DMS114 treated with DMSO at 0.1 percent for 48 hours (cell line): ENCODE measurements at regions not wholly inside any gene's neighbourhood (a gene's known extent, or its start where the extent isn't known, plus 50 kb on each side); places are given as distances from the start of the nearest gene placed in this dataset.
"Not testable (repeated sequence)": the region's sequence is repeated elsewhere in the genome, so short reads cannot be mapped to it uniquely, and the experiment has no call there.

Experiments used
- DNase-seq: peaks from one replicate; lab custom pipeline; 2025; ENCODE audit not compliant: unreplicated experiment; lab: John Stamatoyannopoulos, UW

GRCh38 chr17:63171428-63172393 is 205.7 kb downstream of the TANC2 start:
- no peak for DNase-seq

- no peak for DNase-seq
Observed at GRCh38 chr17:63173450-63173849, 207.4 kb downstream of the TANC2 start.

GRCh38 chr17:63173903-63174302 is 207.9 kb downstream of the TANC2 start:
- no peak for DNase-seq

GRCh38 chr17:63178530-63178929 is 212.5 kb downstream of the TANC2 start:
- DNase-seq: no peak

- DNase-seq: no peak
Observed at GRCh38 chr17:63181856-63182255, 215.8 kb downstream of the TANC2 start.

GRCh38 chr17:63185420-63185819 is 219.4 kb downstream of the TANC2 start:
- DNase-seq: no peak

- no peak for DNase-seq
Observed at GRCh38 chr17:63189082-63189481, 223.0 kb downstream of the TANC2 start.

GRCh38 chr17:63189930-63190329 is 223.9 kb downstream of the TANC2 start:
- DNase-seq: no peak

GRCh38 chr17:63190821-63191370 is 224.9 kb downstream of the TANC2 start:
- DNase-seq: no peak

GRCh38 chr17:63191610-63192009 is 225.6 kb downstream of the TANC2 start:
- DNase-seq: no peak

GRCh38 chr17:63193827-63194226 is 227.8 kb downstream of the TANC2 start:
- no peak for DNase-seq

GRCh38 chr17:63196772-63197335 is 230.8 kb downstream of the TANC2 start:
- no peak for DNase-seq

- DNase-seq: no peak
Observed at GRCh38 chr17:63203652-63204051, 237.6 kb downstream of the TANC2 start.

- no peak for DNase-seq
Observed at GRCh38 chr17:63221939-63222338, 224.2 kb downstream of the CYB561 start.

- DNase-seq: no peak
Observed at GRCh38 chr17:63222655-63223054, 223.5 kb downstream of the CYB561 start.

- no peak for DNase-seq
Observed at GRCh38 chr17:63223212-63223911, 222.7 kb downstream of the CYB561 start.

GRCh38 chr17:63224644-63225043 is 221.5 kb downstream of the CYB561 start:
- no peak for DNase-seq

GRCh38 chr17:63226720-63227119 is 219.4 kb downstream of the CYB561 start:
- not testable (repeated sequence) for DNase-seq

GRCh38 chr17:63231015-63231620 is 215.0 kb downstream of the CYB561 start:
- not testable (repeated sequence) for DNase-seq

GRCh38 chr17:63232565-63233310 is 213.4 kb downstream of the CYB561 start:
- no peak for DNase-seq
